Endothelial cell of umbilical vein (primary cell): ENCODE measurements at regions not wholly inside any gene's neighbourhood (a gene's known extent, or its start where the extent isn't known, plus 50 kb on each side); places are given as distances from the start of the nearest gene placed in this dataset.

Experiments used
- CTCF ChIP-seq, 2 donors: IDR thresholded peaks; 1 replicate in 1 of 2; 2 replicates in 1 of 2; pipeline ENCODE4 v1.5.1; 2011; ENCODE audit warnings: low read length in 2 of 2, mild to moderate bottlenecking in 2 of 2, moderate library complexity in 2 of 2, control low read depth in 1 of 2, inconsistent platforms in 1 of 2, low read depth in 1 of 2; ENCODE audit not compliant: insufficient read depth in 1 of 2; ENCODE audit errors: extremely low read depth in 1 of 2
- EZH2 ChIP-seq: IDR thresholded peaks from 2 replicates; pipeline ENCODE4 v1.6.1; 2012; ENCODE audit warnings: borderline replicate concordance, low read depth, mild to moderate bottlenecking, moderate library complexity, low read length, inconsistent platforms; ENCODE audit not compliant: severe bottlenecking
- FOS ChIP-seq: IDR thresholded peaks from 2 replicates; pipeline ENCODE4 v1.6.1; 2011; ENCODE audit warnings: mild to moderate bottlenecking, low read length, moderate library complexity, borderline replicate concordance; ENCODE audit not compliant: insufficient read depth
- GATA2 ChIP-seq: IDR thresholded peaks from 2 replicates; pipeline ENCODE4 v1.7.0; 2011; ENCODE audit warnings: low read depth, mild to moderate bottlenecking, moderate library complexity, mixed read lengths, low read length; ENCODE audit not compliant: insufficient read length, insufficient read depth
- JUN ChIP-seq: IDR thresholded peaks from 2 replicates; pipeline ENCODE4 v1.6.1; 2011; ENCODE audit warnings: borderline replicate concordance, low read depth; ENCODE audit not compliant: insufficient read length, insufficient read depth
- MAX ChIP-seq: IDR thresholded peaks from 2 replicates; pipeline ENCODE4 v1.6.1; 2011; ENCODE audit not compliant: insufficient read depth, insufficient read length
- MYC ChIP-seq: IDR thresholded peaks from one replicate; pipeline ENCODE4 v1.6.1; 2011; ENCODE audit warnings: mild to moderate bottlenecking, low read depth, low read length
- POLR2A ChIP-seq: IDR thresholded peaks from 2 replicates; pipeline ENCODE4 v1.6.1; 2012; ENCODE audit warnings: low read depth, mild to moderate bottlenecking, control low read depth, low read length
- POLR2AphosphoS5 ChIP-seq: IDR thresholded peaks from 2 replicates; pipeline ENCODE4 v1.6.1; 2012; ENCODE audit warnings: low read depth, mild to moderate bottlenecking, control low read depth, low read length, moderate library complexity; ENCODE audit not compliant: insufficient read depth

- no peak for TF ChIP-seq POLR2A
- TF ChIP-seq MYC = no peak
- no peak for TF ChIP-seq CTCF (IDR thresholded peaks at IDR 0.05; ENCODE audit: extremely low read depth in 1 of 2, insufficient read depth in 1 of 2, low read depth in 1 of 2, low read length in 2 of 2)
- TF ChIP-seq POLR2AphosphoS5 = no peak
- TF ChIP-seq MAX = no peak
- TF ChIP-seq EZH2 = no peak
- no peak for TF ChIP-seq FOS
- no peak for TF ChIP-seq JUN
- no peak for TF ChIP-seq GATA2
Measured at GRCh38 chr10:80718024-80718423, 180.3 kb downstream of the SH2D4B start.
